ENCODE measurements at regions not wholly inside any gene's neighbourhood (a gene's known extent, or its start where the extent isn't known, plus 50 kb on each side); places are given as distances from the start of the nearest gene placed in this dataset.

GRCh38 chr2:129302561-129303183 lies 676.8 kb upstream of the RAB6C start:
- DNase-seq (ENCODE audit: low read depth), result no peak

GRCh38 chr2:129314120-129314519 lies 665.3 kb upstream of the RAB6C start:
- DNase-seq (ENCODE audit: low read depth), result no peak

- no peak for DNase-seq (ENCODE audit: low read depth)
Measured at GRCh38 chr2:129318581-129319421, 660.7 kb upstream of the RAB6C start.

GRCh38 chr2:129319422-129319717 lies 660.1 kb upstream of the RAB6C start:
- no peak for DNase-seq (ENCODE audit: low read depth)

GRCh38 chr2:129320288-129320687 lies 659.2 kb upstream of the RAB6C start:
- no peak for DNase-seq (ENCODE audit: low read depth)

GRCh38 chr2:129324349-129324748 lies 655.1 kb upstream of the RAB6C start:
- no peak for DNase-seq (ENCODE audit: low read depth)

GRCh38 chr2:129325151-129325550 lies 654.3 kb upstream of the RAB6C start:
- no peak for DNase-seq (ENCODE audit: low read depth)

GRCh38 chr2:129329574-129329973 lies 649.9 kb upstream of the RAB6C start:
- DNase-seq (ENCODE audit: low read depth), result no peak

- DNase-seq (ENCODE audit: low read depth), result no peak
Measured at GRCh38 chr2:129330504-129330903, 649.0 kb upstream of the RAB6C start.

GRCh38 chr2:129331638-129332037 lies 647.8 kb upstream of the RAB6C start:
- no peak for DNase-seq (ENCODE audit: low read depth)

GRCh38 chr2:129334128-129334527 lies 645.3 kb upstream of the RAB6C start:
- no peak for DNase-seq (ENCODE audit: low read depth)

- no peak for DNase-seq (ENCODE audit: low read depth)
Measured at GRCh38 chr2:129334696-129335410, 644.6 kb upstream of the RAB6C start.

- no peak for DNase-seq (ENCODE audit: low read depth)
Measured at GRCh38 chr2:129336276-129336675, 643.2 kb upstream of the RAB6C start.

GRCh38 chr2:129337076-129337475 lies 642.4 kb upstream of the RAB6C start:
- no peak for DNase-seq (ENCODE audit: low read depth)

GRCh38 chr2:129345540-129345939 lies 633.9 kb upstream of the RAB6C start:
- DNase-seq (ENCODE audit: low read depth), result no peak

- DNase-seq (ENCODE audit: low read depth), result no peak
Measured at GRCh38 chr2:129347486-129348217, 631.8 kb upstream of the RAB6C start.

- DNase-seq (ENCODE audit: low read depth), result no peak
Measured at GRCh38 chr2:129354631-129355030, 624.8 kb upstream of the RAB6C start.

GRCh38 chr2:129361688-129362087 lies 617.8 kb upstream of the RAB6C start:
- DNase-seq (ENCODE audit: low read depth), result no peak

GRCh38 chr2:129366263-129366662 lies 613.2 kb upstream of the RAB6C start:
- DNase-seq (ENCODE audit: low read depth), result no peak

GRCh38 chr2:129367107-129367506 lies 612.4 kb upstream of the RAB6C start:
- no peak for DNase-seq (ENCODE audit: low read depth)

GRCh38 chr2:129369437-129369836 lies 610.0 kb upstream of the RAB6C start:
- no peak for DNase-seq (ENCODE audit: low read depth)

GRCh38 chr2:129374452-129374851 lies 605.0 kb upstream of the RAB6C start:
- no peak for DNase-seq (ENCODE audit: low read depth)
